WTC11 (cell line): ENCODE measurements at regions not wholly inside any gene's neighbourhood (a gene's known extent, or its start where the extent isn't known, plus 50 kb on each side); places are given as distances from the start of the nearest gene placed in this dataset.

ENCODE experiments used
- CREM ChIP-seq: sonication (generic); formaldehyde crosslinking; IDR thresholded peaks from 2 replicates; pipeline ENCODE4 v1.8.1; 2022; ENCODE audit warnings: mild to moderate bottlenecking, missing genetic modification reagents, moderate library complexity
- NR2C2 ChIP-seq: sonication (generic); formaldehyde crosslinking; IDR thresholded peaks from 2 replicates; pipeline ENCODE4 v1.8.0; 2022; ENCODE audit warnings: mild to moderate bottlenecking, missing genetic modification reagents
- SP1 ChIP-seq: sonication (generic); formaldehyde crosslinking; conservative IDR thresholded peaks from 2 replicates; pipeline ENCODE4 v1.8.1; 2022; ENCODE audit warnings: missing genetic modification reagents
- TP53 ChIP-seq: sonication (generic); formaldehyde crosslinking; IDR thresholded peaks from 2 replicates; pipeline ENCODE4 v1.8.1; 2023; ENCODE audit warnings: mild to moderate bottlenecking, missing genetic modification reagents
- TF ChIP-seq, protein P1 (sequence below): sonication (generic); formaldehyde crosslinking; IDR thresholded peaks from 2 replicates; pipeline ENCODE4 v1.8.0; 2022; ENCODE audit warnings: mild to moderate bottlenecking, missing genetic modification reagents
- TF ChIP-seq, protein P2 (sequence below): sonication (generic); formaldehyde crosslinking; IDR thresholded peaks from 2 replicates; pipeline ENCODE4 v1.8.1; 2023; ENCODE audit warnings: mild to moderate bottlenecking, missing genetic modification reagents, moderate library complexity
- TF ChIP-seq, protein P3 (sequence below): fragments of 200-600 bp; IDR thresholded peaks from 2 replicates; pipeline ENCODE4 v1.8.0; 2022; ENCODE audit warnings: antibody characterized with exemption
- TF ChIP-seq, protein P4 (sequence below): sonication (generic); formaldehyde crosslinking; IDR thresholded peaks from 2 replicates; pipeline ENCODE4 v1.8.1; 2022; ENCODE audit warnings: low read depth, missing genetic modification reagents, borderline replicate concordance
- TF ChIP-seq, protein P5 (sequence below): sonication (generic); formaldehyde crosslinking; IDR thresholded peaks from 2 replicates; pipeline ENCODE4 v1.8.1; 2022; ENCODE audit warnings: low read depth, mild to moderate bottlenecking, moderate library complexity, missing genetic modification reagents, borderline replicate concordance
- TF ChIP-seq, protein P6 (sequence below): sonication (generic); formaldehyde crosslinking; IDR thresholded peaks from 2 replicates; pipeline ENCODE4 v1.8.0; 2023; ENCODE audit warnings: mild to moderate bottlenecking, missing genetic modification reagents

DNA sequence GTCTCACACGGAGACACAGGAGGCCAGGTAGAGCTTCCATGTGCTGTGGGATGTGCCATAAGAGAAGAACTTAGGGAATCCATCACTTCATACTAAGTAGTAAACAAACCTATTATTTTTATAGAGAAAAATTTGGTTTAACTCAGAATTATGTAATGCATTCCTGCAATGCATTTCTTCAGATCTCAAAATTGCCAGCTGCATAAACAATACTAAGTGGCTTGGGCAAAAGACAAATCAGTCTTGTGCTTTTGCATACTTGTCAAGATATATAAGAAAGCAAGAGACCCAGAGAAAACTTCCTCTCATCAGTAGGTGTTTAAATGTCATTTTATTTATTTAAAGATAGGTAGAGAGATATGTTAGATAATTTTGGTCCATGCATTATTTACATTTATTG, 382.1 kb upstream of the CTSO start:
- TF ChIP-seq NR2C2 (no peak), SP1 (CRISPR knock-in tag) (no peak), TP53 (no peak), CREM (CRISPR knock-in tag) (no peak)
- TF ChIP-seq, protein P1, sequence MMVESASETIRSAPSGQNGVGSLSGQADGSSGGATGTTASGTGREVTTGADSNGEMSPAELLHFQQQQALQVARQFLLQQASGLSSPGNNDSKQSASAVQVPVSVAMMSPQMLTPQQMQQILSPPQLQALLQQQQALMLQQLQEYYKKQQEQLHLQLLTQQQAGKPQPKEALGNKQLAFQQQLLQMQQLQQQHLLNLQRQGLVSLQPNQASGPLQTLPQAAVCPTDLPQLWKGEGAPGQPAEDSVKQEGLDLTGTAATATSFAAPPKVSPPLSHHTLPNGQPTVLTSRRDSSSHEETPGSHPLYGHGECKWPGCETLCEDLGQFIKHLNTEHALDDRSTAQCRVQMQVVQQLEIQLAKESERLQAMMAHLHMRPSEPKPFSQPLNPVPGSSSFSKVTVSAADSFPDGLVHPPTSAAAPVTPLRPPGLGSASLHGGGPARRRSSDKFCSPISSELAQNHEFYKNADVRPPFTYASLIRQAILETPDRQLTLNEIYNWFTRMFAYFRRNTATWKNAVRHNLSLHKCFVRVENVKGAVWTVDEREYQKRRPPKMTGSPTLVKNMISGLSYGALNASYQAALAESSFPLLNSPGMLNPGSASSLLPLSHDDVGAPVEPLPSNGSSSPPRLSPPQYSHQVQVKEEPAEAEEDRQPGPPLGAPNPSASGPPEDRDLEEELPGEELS (CRISPR knock-in tag): no peak
- TF ChIP-seq, protein P2, sequence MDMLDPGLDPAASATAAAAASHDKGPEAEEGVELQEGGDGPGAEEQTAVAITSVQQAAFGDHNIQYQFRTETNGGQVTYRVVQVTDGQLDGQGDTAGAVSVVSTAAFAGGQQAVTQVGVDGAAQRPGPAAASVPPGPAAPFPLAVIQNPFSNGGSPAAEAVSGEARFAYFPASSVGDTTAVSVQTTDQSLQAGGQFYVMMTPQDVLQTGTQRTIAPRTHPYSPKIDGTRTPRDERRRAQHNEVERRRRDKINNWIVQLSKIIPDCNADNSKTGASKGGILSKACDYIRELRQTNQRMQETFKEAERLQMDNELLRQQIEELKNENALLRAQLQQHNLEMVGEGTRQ (CRISPR knock-in tag): no peak
- TF ChIP-seq, protein P3, sequence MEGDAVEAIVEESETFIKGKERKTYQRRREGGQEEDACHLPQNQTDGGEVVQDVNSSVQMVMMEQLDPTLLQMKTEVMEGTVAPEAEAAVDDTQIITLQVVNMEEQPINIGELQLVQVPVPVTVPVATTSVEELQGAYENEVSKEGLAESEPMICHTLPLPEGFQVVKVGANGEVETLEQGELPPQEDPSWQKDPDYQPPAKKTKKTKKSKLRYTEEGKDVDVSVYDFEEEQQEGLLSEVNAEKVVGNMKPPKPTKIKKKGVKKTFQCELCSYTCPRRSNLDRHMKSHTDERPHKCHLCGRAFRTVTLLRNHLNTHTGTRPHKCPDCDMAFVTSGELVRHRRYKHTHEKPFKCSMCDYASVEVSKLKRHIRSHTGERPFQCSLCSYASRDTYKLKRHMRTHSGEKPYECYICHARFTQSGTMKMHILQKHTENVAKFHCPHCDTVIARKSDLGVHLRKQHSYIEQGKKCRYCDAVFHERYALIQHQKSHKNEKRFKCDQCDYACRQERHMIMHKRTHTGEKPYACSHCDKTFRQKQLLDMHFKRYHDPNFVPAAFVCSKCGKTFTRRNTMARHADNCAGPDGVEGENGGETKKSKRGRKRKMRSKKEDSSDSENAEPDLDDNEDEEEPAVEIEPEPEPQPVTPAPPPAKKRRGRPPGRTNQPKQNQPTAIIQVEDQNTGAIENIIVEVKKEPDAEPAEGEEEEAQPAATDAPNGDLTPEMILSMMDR: no peak
- TF ChIP-seq, protein P4, sequence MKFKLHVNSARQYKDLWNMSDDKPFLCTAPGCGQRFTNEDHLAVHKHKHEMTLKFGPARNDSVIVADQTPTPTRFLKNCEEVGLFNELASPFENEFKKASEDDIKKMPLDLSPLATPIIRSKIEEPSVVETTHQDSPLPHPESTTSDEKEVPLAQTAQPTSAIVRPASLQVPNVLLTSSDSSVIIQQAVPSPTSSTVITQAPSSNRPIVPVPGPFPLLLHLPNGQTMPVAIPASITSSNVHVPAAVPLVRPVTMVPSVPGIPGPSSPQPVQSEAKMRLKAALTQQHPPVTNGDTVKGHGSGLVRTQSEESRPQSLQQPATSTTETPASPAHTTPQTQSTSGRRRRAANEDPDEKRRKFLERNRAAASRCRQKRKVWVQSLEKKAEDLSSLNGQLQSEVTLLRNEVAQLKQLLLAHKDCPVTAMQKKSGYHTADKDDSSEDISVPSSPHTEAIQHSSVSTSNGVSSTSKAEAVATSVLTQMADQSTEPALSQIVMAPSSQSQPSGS (CRISPR knock-in tag): no peak
- TF ChIP-seq, protein P5, sequence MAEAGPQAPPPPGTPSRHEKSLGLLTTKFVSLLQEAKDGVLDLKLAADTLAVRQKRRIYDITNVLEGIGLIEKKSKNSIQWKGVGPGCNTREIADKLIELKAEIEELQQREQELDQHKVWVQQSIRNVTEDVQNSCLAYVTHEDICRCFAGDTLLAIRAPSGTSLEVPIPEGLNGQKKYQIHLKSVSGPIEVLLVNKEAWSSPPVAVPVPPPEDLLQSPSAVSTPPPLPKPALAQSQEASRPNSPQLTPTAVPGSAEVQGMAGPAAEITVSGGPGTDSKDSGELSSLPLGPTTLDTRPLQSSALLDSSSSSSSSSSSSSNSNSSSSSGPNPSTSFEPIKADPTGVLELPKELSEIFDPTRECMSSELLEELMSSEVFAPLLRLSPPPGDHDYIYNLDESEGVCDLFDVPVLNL (CRISPR knock-in tag): no peak
- TF ChIP-seq, protein P6, sequence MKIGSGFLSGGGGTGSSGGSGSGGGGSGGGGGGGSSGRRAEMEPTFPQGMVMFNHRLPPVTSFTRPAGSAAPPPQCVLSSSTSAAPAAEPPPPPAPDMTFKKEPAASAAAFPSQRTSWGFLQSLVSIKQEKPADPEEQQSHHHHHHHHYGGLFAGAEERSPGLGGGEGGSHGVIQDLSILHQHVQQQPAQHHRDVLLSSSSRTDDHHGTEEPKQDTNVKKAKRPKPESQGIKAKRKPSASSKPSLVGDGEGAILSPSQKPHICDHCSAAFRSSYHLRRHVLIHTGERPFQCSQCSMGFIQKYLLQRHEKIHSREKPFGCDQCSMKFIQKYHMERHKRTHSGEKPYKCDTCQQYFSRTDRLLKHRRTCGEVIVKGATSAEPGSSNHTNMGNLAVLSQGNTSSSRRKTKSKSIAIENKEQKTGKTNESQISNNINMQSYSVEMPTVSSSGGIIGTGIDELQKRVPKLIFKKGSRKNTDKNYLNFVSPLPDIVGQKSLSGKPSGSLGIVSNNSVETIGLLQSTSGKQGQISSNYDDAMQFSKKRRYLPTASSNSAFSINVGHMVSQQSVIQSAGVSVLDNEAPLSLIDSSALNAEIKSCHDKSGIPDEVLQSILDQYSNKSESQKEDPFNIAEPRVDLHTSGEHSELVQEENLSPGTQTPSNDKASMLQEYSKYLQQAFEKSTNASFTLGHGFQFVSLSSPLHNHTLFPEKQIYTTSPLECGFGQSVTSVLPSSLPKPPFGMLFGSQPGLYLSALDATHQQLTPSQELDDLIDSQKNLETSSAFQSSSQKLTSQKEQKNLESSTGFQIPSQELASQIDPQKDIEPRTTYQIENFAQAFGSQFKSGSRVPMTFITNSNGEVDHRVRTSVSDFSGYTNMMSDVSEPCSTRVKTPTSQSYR (CRISPR knock-in tag): no peak
